DND-41 (cell line): ENCODE measurements at regions not wholly inside any gene's neighbourhood (a gene's known extent, or its start where the extent isn't known, plus 50 kb on each side); places are given as distances from the start of the nearest gene placed in this dataset.

Source experiments
- CTCF ChIP-seq: IDR thresholded peaks from 2 replicates; pipeline ENCODE4 v1.5.1; 2012; ENCODE audit warnings: borderline replicate concordance, low read length, moderate library complexity, mild to moderate bottlenecking; ENCODE audit not compliant: poor library complexity, severe bottlenecking; ENCODE audit errors: extremely low read depth
- EZH2 ChIP-seq: IDR thresholded peaks from 3 replicates; pipeline ENCODE4 v1.6.1; 2012; ENCODE audit warnings: borderline replicate concordance, low read depth, mild to moderate bottlenecking, moderate library complexity, low read length, inconsistent platforms; ENCODE audit not compliant: severe bottlenecking

GRCh38 chr4:66034262-66034661, 364.0 kb upstream of the EPHA5 start:
- TF ChIP-seq CTCF (no peak), EZH2 (no peak)
